ENCODE measurements at regions not wholly inside any gene's neighbourhood (a gene's known extent, or its start where the extent isn't known, plus 50 kb on each side); places are given as distances from the start of the nearest gene placed in this dataset.

GRCh38 chr19:28067882-28068281, 1145.1 kb downstream of the UQCRFS1 start:
- 7 to 30% (median 11%) methylated on average over 2 of the region's 2 CpGs for WGBS, 3 donors
- H3K27ac ChIP-seq, result no peak overlapping the region
- no peaks in the 10 kb centered on the region for H3K36me3 ChIP-seq
- H3K4me1 ChIP-seq (ENCODE audit: insufficient read depth), result no peaks in the 10 kb centered on the region
- no peaks in the 10 kb centered on the region for H3K27me3 ChIP-seq
- H3K9me3 ChIP-seq, result no peaks in the 10 kb centered on the region
- DNase-seq, result no peak
- TF ChIP-seq CTCF (IDR thresholded peaks at IDR 0.05) (no peak), EP300 (IDR thresholded peaks at IDR 0.05) (no peak), POLR2A (IDR thresholded peaks at IDR 0.05) (no peak)
- no peak overlapping the region for H3K4me3 ChIP-seq
- intact Hi-C loops (cut with DNase I), result no loop called here

- intact Hi-C loops (cut with DNase I), result no loop called here
- H3K9me3 ChIP-seq, result no peaks in the 10 kb centered on the region
- no peaks in the 10 kb centered on the region for H3K27me3 ChIP-seq
- no peak for DNase-seq
- H3K4me1 ChIP-seq (ENCODE audit: insufficient read depth), result no peaks in the 10 kb centered on the region
- H3K27ac ChIP-seq, result no peak overlapping the region
- TF ChIP-seq EP300 (IDR thresholded peaks at IDR 0.05) (no peak), CTCF (IDR thresholded peaks at IDR 0.05) (no peak), POLR2A (IDR thresholded peaks at IDR 0.05) (no peak)
- WGBS, 3 donors, result 90 to 95% (median 92%) methylated on average over 8 of the region's 8 CpGs
- no peaks in the 10 kb centered on the region for H3K36me3 ChIP-seq
- no peak overlapping the region for H3K4me3 ChIP-seq
Observed at GRCh38 chr19:28066988-28067387, 1146.0 kb downstream of the UQCRFS1 start.

- TF ChIP-seq POLR2A (IDR thresholded peaks at IDR 0.05) (no peak), EP300 (IDR thresholded peaks at IDR 0.05) (no peak), CTCF (IDR thresholded peaks at IDR 0.05) (no peak)
- no peak overlapping the region for H3K27ac ChIP-seq
- DNase-seq, result no peak
- no peaks in the 10 kb centered on the region for H3K4me1 ChIP-seq (ENCODE audit: insufficient read depth)
- H3K9me3 ChIP-seq, result no peaks in the 10 kb centered on the region
- H3K36me3 ChIP-seq, result no peaks in the 10 kb centered on the region
- no peak overlapping the region for H3K4me3 ChIP-seq
- intact Hi-C loops (cut with DNase I), result no loop called here
- no peaks in the 10 kb centered on the region for H3K27me3 ChIP-seq
- WGBS, 3 donors, result 52 to 68% (median 61%) methylated on average over 3 of the region's 3 CpGs
Observed at GRCh38 chr19:28066161-28066560, 1146.8 kb downstream of the UQCRFS1 start.

GRCh38 chr19:28065026-28065425, 1147.9 kb downstream of the UQCRFS1 start:
- intact Hi-C loops (cut with DNase I), result no loop called here
- WGBS, 3 donors, result 13 to 29% (median 28%) methylated on average over 1 of the region's 1 CpG

More at GRCh38 chr19:28065026-28065425, 1147.9 kb downstream of the UQCRFS1 start:
- TF ChIP-seq EP300 (IDR thresholded peaks at IDR 0.05), result no peak
- no peak for TF ChIP-seq POLR2A (IDR thresholded peaks at IDR 0.05)
- TF ChIP-seq CTCF (IDR thresholded peaks at IDR 0.05), result no peak
- no peaks in the 10 kb centered on the region for H3K27me3 ChIP-seq
- H3K36me3 ChIP-seq, result no peaks in the 10 kb centered on the region
- no peaks in the 10 kb centered on the region for H3K4me1 ChIP-seq (ENCODE audit: insufficient read depth)
- H3K4me3 ChIP-seq, result no peak overlapping the region
- H3K9me3 ChIP-seq, result no peaks in the 10 kb centered on the region
- DNase-seq, result no peak
- no peak overlapping the region for H3K27ac ChIP-seq
